C4-2B (cell line): ENCODE measurements at regions not wholly inside any gene's neighbourhood (a gene's known extent, or its start where the extent isn't known, plus 50 kb on each side); places are given as distances from the start of the nearest gene placed in this dataset.

Source experiments
- CTCF ChIP-seq: fragments of 450-650 bp; conservative IDR thresholded peaks from 2 replicates; pipeline ENCODE4 v1.5.1; 2017; ENCODE audit warnings: mild to moderate bottlenecking
- ZFX ChIP-seq: fragments of 450-650 bp; IDR thresholded peaks from 2 replicates; pipeline ENCODE4 v1.6.1; 2017

GRCh38 chr2:59206361-59206760, 965.2 kb upstream of the FANCL start:
- TF ChIP-seq CTCF (no peak), ZFX (no peak)
